ENCODE measurements at regions not wholly inside any gene's neighbourhood (a gene's known extent, or its start where the extent isn't known, plus 50 kb on each side); places are given as distances from the start of the nearest gene placed in this dataset.

DNA sequence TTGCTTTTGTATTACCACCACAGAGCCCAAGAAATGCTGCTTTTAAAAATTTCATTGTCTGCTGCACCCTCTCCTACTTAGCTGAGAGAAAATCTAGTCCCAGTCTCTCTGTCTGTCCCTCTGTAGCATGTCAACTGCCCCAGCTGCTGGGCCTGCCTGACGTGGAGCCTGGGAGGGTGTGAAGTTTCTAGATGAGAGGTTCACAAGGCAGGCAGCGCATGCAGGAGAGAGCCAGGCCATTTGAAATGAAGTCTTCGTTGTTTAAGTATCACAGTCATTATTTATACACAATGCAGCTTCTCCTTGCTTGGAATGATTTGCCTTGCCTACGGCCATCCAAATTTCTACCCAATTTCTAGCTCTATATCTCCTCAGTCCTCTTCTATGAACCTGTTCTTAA, 306.8 kb upstream of the PLXNA2 start:
- no peak for DNase-seq

DNA sequence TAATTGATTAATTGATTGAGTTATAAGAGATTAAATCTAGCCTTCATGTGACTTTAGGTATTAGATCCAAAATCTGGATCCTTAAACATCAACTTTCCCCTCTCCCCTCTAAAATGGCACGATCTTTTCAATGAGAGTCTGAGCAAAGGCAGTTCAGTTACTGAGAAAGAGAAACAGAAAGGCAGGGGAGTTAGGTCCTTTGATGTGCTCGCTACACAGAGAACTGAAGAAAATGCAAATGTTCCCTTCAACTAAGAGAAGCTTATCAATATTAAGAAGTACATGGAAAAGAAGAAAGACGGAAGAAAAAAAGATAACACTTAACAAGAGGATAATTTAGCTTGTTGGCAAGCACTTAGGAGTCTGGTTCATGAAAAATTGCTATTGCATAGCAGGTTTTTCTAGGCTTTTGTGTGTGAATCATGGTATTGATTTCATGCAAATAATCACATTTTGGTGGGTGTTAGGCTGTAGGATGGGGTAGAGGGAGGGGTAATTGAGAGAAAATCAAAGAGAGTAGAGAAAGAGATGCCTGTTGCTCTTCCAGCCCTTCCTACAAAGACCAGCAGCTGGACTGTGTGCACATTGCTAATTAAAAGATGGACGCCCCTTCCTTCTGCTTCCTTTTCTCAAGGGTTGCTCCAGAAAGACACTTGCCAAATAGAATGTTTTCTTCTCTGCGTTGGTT, 307.6 kb upstream of the PLXNA2 start:
- no peak for DNase-seq

DNA sequence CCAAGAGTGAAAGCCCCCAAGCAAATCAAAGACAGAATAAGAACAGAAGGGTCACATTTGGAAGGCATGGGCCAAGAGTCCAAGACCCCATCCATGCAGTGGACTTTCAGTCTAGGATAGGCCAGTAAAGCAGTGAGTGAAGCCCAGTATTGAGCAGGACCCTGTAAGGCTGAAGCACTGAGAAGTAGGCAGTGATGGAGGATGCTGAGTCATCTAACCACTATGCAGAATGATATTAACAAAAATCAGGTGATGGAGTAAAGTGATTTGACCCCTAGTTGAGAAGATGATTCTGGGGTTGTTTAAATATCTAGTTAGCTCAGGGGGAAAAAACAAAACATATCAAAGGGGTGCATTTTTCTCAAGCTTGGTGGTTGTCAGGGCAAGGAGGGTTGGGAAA, 308.7 kb upstream of the PLXNA2 start:
- no peak for DNase-seq

GRCh38 chr1:208556461-208556860, 312.3 kb upstream of the PLXNA2 start:
- no peak for DNase-seq

GRCh38 chr1:208557046-208557722, 313.0 kb upstream of the PLXNA2 start:
- no peak for DNase-seq

GRCh38 chr1:208557723-208558094, 313.5 kb upstream of the PLXNA2 start:
- no peak for DNase-seq

- DNase-seq = no peak
Observed at GRCh38 chr1:208559597-208560329, 315.6 kb upstream of the PLXNA2 start.

GRCh38 chr1:208562151-208562960, 318.2 kb upstream of the PLXNA2 start:
- no peak for DNase-seq

GRCh38 chr1:208564466-208564865, 320.3 kb upstream of the PLXNA2 start:
- no peak for DNase-seq

GRCh38 chr1:208565756-208566440, 321.7 kb upstream of the PLXNA2 start:
- DNase-seq = no peak

GRCh38 chr1:208569181-208569580, 325.0 kb upstream of the PLXNA2 start:
- no peak for DNase-seq

- no peak for DNase-seq
Observed at GRCh38 chr1:208570362-208570761, 326.2 kb upstream of the PLXNA2 start.

DNA sequence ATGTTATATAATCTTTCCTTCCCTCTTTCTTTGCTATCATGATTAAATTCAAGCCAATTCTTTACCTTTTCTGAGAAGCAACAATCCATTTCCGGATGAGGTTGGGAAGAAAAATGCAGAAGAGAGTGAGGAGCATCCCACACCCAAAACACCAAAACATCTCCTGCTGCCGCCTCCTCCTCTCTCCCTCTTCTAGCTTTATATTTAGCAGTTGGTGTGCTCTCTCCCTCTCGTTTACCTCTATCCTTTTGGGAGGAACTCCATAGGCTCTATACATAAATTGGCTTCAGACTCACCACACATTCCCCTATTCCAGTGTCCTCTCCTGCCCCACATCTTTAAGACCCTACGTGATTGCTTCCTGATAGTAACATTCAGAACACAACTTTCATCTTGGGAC, 332.2 kb upstream of the PLXNA2 start:
- no peak for DNase-seq

GRCh38 chr1:208577381-208577905, 333.3 kb upstream of the PLXNA2 start:
- no peak for DNase-seq

- no peak for DNase-seq
Observed at GRCh38 chr1:208581209-208581608, 337.0 kb upstream of the PLXNA2 start.

- no peak for DNase-seq
Observed at GRCh38 chr1:208581667-208582066, 337.5 kb upstream of the PLXNA2 start.

DNA sequence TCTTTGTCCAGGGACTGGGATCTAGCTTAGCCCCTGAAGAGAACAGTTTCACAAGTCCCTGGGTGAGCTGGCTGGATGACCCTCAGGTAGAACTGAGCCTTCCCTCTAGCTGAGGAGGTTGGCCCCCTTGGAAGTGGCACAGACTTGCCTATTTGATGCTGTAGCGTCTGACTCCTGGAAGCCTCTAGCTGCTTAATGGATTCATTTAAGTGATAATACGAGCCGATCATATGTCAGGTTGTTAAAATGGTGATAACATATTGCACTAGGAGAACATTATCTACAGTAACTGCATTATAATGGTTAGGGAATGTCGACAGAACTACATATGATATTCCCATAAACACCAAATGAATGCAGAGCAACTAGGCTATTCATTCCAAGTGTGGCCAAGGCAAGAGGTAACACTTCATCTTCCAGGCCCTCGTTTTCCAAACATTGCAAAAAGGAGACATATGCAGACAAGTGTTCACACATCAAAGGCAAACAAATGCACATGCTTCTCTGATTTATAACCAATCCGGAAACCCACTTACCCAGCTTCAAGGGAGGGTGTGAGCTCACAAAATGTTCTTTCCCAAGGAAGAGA, 340.1 kb upstream of the PLXNA2 start:
- no peak for DNase-seq

- no peak for DNase-seq
Observed at GRCh38 chr1:208587110-208587509, 342.9 kb upstream of the PLXNA2 start.

DNA sequence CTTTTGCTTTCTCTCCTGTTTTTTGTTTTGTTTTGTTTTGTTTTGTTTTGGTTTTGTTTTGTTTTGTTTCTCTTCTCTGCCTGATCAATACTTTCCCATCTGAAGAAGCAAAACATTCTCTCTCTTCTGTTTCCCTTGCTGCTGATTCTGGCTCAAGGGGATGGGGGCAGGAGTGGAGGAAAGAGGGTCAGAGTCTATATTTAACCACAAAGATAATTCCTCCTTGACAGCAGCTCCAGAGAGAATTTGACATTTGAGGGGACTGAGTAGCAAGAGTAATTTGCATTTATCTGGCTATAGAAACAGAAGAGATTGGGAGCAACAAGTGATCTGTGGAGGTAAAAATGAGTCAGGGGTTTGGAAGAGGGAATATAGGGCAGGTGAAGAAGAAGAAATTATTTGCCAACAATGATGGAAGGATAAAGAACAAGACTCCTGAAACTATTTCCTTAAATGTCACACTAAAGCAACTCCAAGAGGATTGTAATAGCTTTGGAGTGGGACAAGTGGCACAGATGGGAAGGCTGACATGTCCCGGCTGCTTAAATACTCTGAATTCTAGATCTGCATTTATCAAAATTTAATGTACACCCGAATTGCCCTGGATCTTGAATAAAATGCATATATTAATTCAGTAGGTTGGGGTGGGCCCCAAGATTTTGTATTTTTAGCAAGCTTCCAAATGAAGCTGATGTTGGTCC, 349.3 kb upstream of the PLXNA2 start:
- DNase-seq = no peak

DNA sequence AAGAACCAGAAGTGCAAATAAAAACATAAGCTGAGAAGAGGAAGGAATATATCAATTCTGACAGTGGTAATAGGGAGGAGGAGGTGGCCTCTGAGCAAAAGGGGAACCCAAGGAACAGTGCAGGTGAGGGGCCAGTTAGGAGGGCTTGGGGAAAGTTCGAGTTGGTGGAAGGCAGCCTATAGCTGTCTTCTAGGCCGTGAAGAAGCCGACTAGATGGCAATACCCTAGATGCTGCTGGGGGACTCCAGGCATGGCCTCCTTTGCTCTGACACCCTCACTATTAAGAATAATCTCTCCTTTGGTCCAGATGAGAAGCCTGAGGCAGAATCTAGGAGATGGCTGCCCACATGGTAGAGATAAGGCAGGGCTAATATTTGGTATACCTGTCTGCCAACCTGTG, 351.1 kb upstream of the PLXNA2 start:
- no peak for DNase-seq

- DNase-seq = no peak
Observed at GRCh38 chr1:208595745-208596144, 351.6 kb upstream of the PLXNA2 start.

All from NCI-H2081 treated with DMSO at 0.1 percent for 48 hours (cell line).